NK-92 treated with Interleukin-12 subunit alpha and Interleukin-12 subunit beta, amount 100 ng/mL, for 24 hours (cell line): ENCODE measurements at regions not wholly inside any gene's neighbourhood (a gene's known extent, or its start where the extent isn't known, plus 50 kb on each side); places are given as distances from the start of the nearest gene placed in this dataset.

ENCODE experiments used
- DNase-seq: peaks from one replicate; lab custom pipeline; 2025; lab: John Stamatoyannopoulos, UW

DNA sequence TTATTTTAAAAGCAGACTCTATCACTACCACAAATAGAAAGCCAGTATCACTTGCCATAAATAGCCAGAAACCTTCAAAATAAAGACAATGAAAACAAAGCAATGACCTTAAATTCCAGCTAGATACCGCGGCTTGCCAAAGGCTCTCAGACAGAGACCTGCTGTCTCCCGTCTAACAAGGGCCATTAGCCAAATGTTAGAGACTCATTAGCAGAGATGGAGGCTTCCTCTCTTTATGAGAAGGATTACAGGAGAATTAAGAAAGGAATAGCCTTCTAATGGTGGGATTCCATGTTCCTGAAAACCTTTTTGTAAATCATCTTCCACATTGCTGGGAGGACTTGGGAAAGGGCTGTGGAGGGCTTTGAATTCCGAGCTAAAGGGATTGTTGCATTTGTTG, 206.7 kb downstream of the AACS start:
- no peak for DNase-seq

- DNase-seq, result no peak
These were observed 207.2 kb downstream of the AACS start for GRCh38 chr12:125272383-125272933.

DNA sequence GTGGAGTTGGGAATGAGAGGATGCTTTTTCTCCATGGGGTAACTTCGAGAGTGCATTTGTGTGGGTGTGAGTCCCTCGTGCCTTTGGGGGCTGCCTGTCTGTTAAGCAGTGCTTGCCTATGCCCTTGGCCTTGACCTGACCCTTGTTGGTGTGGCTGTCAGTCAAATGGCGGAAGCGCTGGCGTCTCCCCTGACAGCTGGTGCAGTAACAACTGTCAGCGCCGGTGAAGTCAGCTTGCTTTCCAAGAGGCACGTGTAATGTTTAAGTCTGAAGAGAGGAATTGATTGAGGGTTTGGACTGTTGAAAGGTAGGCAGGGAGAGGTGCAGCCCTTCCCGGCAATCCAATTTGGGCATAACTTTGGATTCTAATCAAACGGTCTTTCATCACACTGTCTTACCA, 211.3 kb downstream of the AACS start:
- DNase-seq, result no peak

GRCh38 chr12:125280482-125281377, 215.5 kb downstream of the AACS start:
- no peak for DNase-seq

- DNase-seq, result no peak
These were observed 217.7 kb downstream of the AACS start for GRCh38 chr12:125282921-125283320.

- DNase-seq, result no peak
These were observed 218.3 kb downstream of the AACS start for GRCh38 chr12:125283521-125283920.

- DNase-seq, result no peak
These were observed 218.9 kb downstream of the AACS start for GRCh38 chr12:125284087-125284486.

GRCh38 chr12:125284945-125285685, 219.9 kb downstream of the AACS start:
- DNase-seq, result no peak

- no peak for DNase-seq
These were observed 220.9 kb downstream of the AACS start for GRCh38 chr12:125286005-125286727.

DNA sequence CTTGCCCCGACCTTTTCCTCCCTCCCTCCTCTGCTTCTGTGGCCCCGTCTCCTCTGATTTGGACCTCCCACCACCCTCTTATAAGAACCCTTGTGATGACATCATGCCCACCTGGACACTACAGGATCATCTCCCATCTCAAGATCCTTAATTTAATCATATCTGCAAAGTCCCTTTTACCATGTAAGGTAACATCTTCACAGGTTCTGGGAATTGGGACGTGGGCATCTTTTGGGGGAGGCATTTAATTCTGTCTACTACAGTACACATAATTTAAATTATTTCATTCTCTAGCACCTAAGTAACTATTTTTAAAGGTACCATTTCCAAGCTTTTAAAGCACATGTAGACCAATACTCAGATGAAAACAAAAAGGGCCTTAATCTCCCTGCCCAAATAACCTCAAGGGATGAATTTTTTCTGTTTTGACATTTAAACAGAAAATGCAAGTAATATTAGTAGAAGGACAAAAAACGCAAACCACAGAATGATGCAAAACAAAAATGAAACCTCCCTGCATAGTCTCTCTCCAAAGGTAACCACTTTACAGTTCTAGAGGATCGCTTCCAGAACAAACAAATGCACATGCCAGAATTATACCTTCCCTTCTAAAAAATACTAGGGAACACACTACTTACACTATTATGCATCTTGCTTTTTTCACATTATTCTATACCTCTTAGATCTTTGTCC, 222.1 kb downstream of the AACS start:
- no peak for DNase-seq

GRCh38 chr12:125288931-125289928, 224.0 kb downstream of the AACS start:
- DNase-seq, result no peak

DNA sequence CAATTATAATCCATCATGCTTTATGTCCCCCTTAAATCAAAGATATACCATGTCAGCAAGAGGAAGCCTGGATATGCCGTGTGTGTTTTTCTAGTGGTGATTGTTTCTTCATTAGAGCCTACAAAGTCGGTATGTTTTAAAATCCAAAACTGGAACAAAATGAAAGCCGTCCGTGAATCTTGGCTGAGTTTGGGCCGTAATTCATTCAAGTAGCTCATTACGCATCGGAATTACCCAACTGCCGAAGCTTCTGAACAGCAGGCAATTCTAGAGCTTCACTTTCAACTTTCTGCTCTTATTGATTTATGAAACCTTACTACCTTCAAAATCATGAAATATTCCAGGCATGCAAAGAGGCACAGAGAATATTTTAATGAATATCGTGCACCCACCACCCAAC, 224.7 kb downstream of the AACS start:
- DNase-seq, result no peak

- DNase-seq, result no peak
These were observed 227.5 kb downstream of the AACS start for GRCh38 chr12:125292700-125293099.

DNA sequence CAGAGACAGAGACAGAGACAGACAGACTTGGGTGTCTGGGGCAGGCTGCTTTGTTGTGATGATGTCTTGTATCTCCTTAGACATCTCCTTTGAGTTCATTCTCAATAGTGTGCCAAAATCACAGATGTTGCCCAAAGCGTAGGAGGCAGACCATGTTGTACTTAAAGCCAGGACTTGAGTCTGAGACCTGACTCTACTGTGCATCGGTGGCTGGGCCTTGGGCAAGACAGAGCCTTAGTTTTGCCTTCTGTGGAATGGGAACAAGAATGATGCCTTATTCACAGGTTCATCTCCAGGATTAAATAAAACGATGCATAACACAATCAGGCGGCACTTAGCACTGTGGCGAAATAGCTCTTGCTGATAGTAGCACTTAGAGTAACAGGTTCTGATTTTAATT, 230.3 kb downstream of the AACS start:
- DNase-seq, result no peak

DNA sequence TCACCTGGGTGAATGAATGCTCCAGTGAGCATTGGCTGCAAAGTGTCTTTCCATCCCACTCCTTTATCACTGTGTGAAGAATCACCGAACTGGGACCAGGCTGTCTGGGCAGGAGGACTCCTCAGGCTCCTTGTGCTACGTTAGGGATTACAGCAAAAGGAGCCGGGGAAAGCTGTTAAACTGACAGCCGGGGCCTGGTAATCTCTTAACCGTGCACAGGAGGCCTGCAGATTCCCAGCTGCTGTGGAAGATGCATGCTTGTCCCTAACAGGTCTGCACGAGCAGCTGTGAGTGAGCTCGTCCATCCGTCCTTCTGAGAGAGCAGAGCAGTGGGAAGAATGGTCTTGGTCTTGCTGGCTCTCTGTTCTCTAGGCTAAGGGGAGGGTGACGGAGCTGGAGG, 231.5 kb downstream of the AACS start:
- no peak for DNase-seq

GRCh38 chr12:125299840-125300239, 234.6 kb downstream of the AACS start:
- DNase-seq, result no peak

DNA sequence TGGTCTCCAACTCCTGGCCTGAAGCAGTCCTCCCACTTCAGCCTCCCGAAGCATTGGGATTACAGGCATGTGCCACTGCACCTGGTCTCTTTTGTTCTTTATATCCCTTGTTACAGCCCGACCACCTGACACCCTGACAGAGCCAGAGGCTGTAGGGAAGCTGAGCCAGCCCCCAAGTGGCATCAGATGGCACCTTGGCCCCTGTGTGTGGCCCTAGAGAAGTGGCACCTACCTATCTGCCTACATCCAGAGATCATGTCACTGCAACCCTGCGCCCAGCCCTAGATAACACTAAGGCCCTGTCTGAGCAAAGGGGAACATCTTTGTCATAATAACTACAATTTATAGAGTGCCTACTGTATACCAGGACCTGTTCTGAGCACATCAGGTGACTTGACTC, 235.0 kb downstream of the AACS start:
- no peak for DNase-seq

GRCh38 chr12:125303337-125303736, 238.1 kb downstream of the AACS start:
- DNase-seq, result no peak

- no peak for DNase-seq
These were observed 238.8 kb downstream of the AACS start for GRCh38 chr12:125304029-125304428.

DNA sequence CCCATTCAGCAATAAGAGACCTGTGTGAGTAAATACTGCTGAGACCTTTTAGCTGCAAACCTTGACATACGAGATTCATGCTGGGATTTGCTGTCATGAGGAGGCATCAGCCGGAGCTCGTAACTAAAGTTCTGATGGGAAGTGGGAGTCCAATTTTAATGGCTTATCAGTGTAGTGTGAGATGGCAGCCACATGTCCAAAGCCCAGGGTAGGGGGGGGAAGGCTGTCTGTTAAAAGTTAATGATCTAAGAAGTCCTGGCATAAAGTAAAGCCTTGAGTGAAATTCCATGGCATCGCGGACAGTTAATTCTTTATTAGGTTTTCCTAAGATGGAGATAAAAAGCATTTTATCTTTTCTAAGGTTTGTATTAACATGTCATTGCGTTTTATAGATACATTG, 240.0 kb downstream of the AACS start:
- DNase-seq, result no peak

DNA sequence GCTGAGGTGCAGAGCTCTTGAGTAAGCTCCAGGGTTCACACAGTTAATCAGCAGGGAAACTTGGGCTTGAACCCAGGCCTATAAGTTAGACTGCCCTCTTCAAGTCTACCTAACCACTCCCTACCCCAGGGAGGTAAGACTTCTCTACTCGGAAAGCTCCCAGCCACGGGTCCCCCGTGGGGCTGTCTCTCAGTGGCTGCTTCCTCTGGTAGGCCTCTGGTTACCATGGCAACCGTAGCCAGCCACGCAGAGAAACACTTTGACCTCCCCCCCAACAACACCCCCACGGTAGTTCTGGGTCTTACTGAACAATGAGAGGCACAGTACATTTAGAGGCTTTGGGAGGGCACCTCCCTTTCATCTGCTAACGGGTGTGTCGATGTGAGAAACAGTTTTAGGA, 245.2 kb downstream of the AACS start:
- DNase-seq, result no peak
